ENCODE measurements at regions not wholly inside any gene's neighbourhood (a gene's known extent, or its start where the extent isn't known, plus 50 kb on each side); places are given as distances from the start of the nearest gene placed in this dataset.

GRCh38 chr11:96520939-96521338, 131.1 kb downstream of the JRKL start:
- Histone ChIP-seq H3K9me3 (peaks cover 0 to 3% of the 10 kb centered on the region in 2 donors), H3K36me3 (no peaks in the 10 kb centered on the region), H3K27me3 (no peaks in the 10 kb centered on the region), H3K4me3 (no peak overlapping the region), H3K4me1 (no peaks in the 10 kb centered on the region), H3K27ac (no peak overlapping the region)
- TF ChIP-seq, protein P1, sequence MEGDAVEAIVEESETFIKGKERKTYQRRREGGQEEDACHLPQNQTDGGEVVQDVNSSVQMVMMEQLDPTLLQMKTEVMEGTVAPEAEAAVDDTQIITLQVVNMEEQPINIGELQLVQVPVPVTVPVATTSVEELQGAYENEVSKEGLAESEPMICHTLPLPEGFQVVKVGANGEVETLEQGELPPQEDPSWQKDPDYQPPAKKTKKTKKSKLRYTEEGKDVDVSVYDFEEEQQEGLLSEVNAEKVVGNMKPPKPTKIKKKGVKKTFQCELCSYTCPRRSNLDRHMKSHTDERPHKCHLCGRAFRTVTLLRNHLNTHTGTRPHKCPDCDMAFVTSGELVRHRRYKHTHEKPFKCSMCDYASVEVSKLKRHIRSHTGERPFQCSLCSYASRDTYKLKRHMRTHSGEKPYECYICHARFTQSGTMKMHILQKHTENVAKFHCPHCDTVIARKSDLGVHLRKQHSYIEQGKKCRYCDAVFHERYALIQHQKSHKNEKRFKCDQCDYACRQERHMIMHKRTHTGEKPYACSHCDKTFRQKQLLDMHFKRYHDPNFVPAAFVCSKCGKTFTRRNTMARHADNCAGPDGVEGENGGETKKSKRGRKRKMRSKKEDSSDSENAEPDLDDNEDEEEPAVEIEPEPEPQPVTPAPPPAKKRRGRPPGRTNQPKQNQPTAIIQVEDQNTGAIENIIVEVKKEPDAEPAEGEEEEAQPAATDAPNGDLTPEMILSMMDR (IDR thresholded peaks at IDR 0.05) = no peak
- no peak for DNase-seq (ENCODE audit: low spot score in 2 of 2)
- intact Hi-C loops (cut with DNase I) = no loop called here

GRCh38 chr11:96523656-96524055, 133.8 kb downstream of the JRKL start:
- Histone ChIP-seq H3K36me3 (no peaks in the 10 kb centered on the region), H3K9me3 (no peaks in the 10 kb centered on the region), H3K27ac (no peak overlapping the region), H3K4me1 (no peaks in the 10 kb centered on the region), H3K27me3 (no peaks in the 10 kb centered on the region), H3K4me3 (no peak overlapping the region)
- TF ChIP-seq, protein P1 (IDR thresholded peaks at IDR 0.05) = no peak
- DNase-seq (ENCODE audit: low spot score in 2 of 2) = no peak
- intact Hi-C loops (cut with DNase I) = no loop called here

- Histone ChIP-seq H3K9me3 (no peaks in the 10 kb centered on the region), H3K27me3 (no peaks in the 10 kb centered on the region), H3K4me3 (no peak overlapping the region), H3K4me1 (no peaks in the 10 kb centered on the region), H3K36me3 (no peaks in the 10 kb centered on the region), H3K27ac (no peak overlapping the region)
- no peak for DNase-seq (ENCODE audit: low spot score in 2 of 2)
- intact Hi-C loops (cut with DNase I) = no loop called here
- TF ChIP-seq, protein P1 (IDR thresholded peaks at IDR 0.05) = no peak
Observed at GRCh38 chr11:96524475-96524874, 134.7 kb downstream of the JRKL start.

- DNase-seq (ENCODE audit: low spot score in 2 of 2) = no peak
- Histone ChIP-seq H3K27ac (no peak overlapping the region), H3K4me3 (no peak overlapping the region), H3K36me3 (no peaks in the 10 kb centered on the region), H3K9me3 (no peaks in the 10 kb centered on the region), H3K27me3 (no peaks in the 10 kb centered on the region), H3K4me1 (no peaks in the 10 kb centered on the region)
- TF ChIP-seq, protein P1 (IDR thresholded peaks at IDR 0.05) = no peak
- intact Hi-C loops (cut with DNase I) = no loop called here
Observed at GRCh38 chr11:96530473-96530872, 140.7 kb downstream of the JRKL start.

DNA sequence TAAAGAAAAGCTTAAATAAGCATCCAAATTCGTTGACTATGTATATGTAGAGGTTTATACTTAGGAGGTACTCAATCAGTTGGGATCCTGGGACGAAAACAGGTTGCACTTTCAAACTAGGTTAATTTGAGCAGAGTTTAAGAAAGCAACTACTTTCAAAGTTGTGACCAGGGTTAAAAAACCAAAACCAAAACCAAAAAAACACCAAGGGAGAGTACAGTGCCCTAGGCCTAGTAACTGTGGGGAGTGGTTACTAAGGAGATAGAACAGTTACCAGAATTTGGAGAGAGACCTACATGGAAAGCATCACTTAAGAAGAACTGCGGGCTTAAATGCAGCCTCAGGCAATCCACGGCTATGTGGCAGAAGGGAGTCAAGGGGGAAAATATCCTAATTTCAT, 148.3 kb downstream of the JRKL start:
- Histone ChIP-seq H3K27me3 (no peaks in the 10 kb centered on the region), H3K27ac (no peak overlapping the region), H3K4me1 (no peaks in the 10 kb centered on the region), H3K36me3 (no peaks in the 10 kb centered on the region), H3K4me3 (no peak overlapping the region), H3K9me3 (no peaks in the 10 kb centered on the region)
- intact Hi-C loops (cut with DNase I) = no loop called here
- TF ChIP-seq, protein P1 (IDR thresholded peaks at IDR 0.05) = no peak
- DNase-seq (ENCODE audit: low spot score in 2 of 2) = no peak

DNA sequence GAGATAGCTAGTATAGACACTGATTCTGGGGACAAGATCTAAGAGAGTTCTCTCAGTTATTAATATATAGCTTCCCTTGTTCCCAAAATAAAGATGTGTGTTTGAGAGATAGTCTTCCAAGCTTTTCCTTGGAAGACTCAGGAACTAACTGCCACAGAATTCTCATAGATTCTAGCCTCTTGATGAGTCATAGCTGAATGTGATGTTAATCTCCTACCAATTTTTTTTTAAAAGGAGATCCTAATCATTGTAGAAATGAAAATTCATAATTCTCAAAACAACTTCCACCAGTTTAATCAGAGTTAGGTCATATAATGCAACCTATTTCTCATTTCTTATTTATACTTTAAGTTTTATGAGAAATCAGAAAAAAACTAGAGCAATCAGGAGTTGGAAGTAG, 148.8 kb downstream of the JRKL start:
- Histone ChIP-seq H3K36me3 (no peaks in the 10 kb centered on the region), H3K27ac (no peak overlapping the region), H3K27me3 (no peaks in the 10 kb centered on the region), H3K9me3 (no peaks in the 10 kb centered on the region), H3K4me1 (no peaks in the 10 kb centered on the region), H3K4me3 (no peak overlapping the region)
- TF ChIP-seq, protein P1 (IDR thresholded peaks at IDR 0.05) = no peak
- intact Hi-C loops (cut with DNase I) = no loop called here
- DNase-seq (ENCODE audit: low spot score in 2 of 2) = no peak

Data from ascending aorta (tissue), 2 donors.